ENCODE measurements at regions not wholly inside any gene's neighbourhood (a gene's known extent, or its start where the extent isn't known, plus 50 kb on each side); places are given as distances from the start of the nearest gene placed in this dataset.

- no peak overlapping the region for H3K27ac ChIP-seq (ENCODE audit: insufficient read depth, low read length)
- no peaks in the 10 kb centered on the region for H3K27me3 ChIP-seq (ENCODE audit: control insufficient read depth, insufficient read depth, low read length)
- no peaks in the 10 kb centered on the region for H3K79me2 ChIP-seq (ENCODE audit: control insufficient read depth, insufficient read depth, low read length)
- H3K4me1 ChIP-seq (ENCODE audit: control insufficient read depth, extremely low read depth, insufficient read depth, low read length), result no peaks in the 10 kb centered on the region
- no peak for DNase-seq (ENCODE audit: low read depth in 2 of 2)
- no peaks in the 10 kb centered on the region for H4K20me1 ChIP-seq (ENCODE audit: control insufficient read depth, extremely low read depth, insufficient read depth, low read length)
- H2AFZ ChIP-seq (ENCODE audit: low read length), result no peak overlapping the region
- no peak for TF ChIP-seq EZH2 (IDR thresholded peaks at IDR 0.05; ENCODE audit: low read length, missing control alignments)
- TF ChIP-seq, protein P1, sequence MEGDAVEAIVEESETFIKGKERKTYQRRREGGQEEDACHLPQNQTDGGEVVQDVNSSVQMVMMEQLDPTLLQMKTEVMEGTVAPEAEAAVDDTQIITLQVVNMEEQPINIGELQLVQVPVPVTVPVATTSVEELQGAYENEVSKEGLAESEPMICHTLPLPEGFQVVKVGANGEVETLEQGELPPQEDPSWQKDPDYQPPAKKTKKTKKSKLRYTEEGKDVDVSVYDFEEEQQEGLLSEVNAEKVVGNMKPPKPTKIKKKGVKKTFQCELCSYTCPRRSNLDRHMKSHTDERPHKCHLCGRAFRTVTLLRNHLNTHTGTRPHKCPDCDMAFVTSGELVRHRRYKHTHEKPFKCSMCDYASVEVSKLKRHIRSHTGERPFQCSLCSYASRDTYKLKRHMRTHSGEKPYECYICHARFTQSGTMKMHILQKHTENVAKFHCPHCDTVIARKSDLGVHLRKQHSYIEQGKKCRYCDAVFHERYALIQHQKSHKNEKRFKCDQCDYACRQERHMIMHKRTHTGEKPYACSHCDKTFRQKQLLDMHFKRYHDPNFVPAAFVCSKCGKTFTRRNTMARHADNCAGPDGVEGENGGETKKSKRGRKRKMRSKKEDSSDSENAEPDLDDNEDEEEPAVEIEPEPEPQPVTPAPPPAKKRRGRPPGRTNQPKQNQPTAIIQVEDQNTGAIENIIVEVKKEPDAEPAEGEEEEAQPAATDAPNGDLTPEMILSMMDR (conservative IDR thresholded peaks at IDR 0.05 in 1 of 2, IDR thresholded peaks at IDR 0.05 in 1 of 2; ENCODE audit: low read depth in 1 of 2, low read length in 2 of 2), result no peak
- no peaks in the 10 kb centered on the region for H3K9me3 ChIP-seq (ENCODE audit: control insufficient read depth, insufficient read depth, low read depth, low read length)
- no peaks in the 10 kb centered on the region for H3K36me3 ChIP-seq (ENCODE audit: control insufficient read depth, insufficient read depth, low read length)
- no peak overlapping the region for H3K4me2 ChIP-seq (ENCODE audit: extremely low read depth, insufficient read depth, low read length)
- H3K4me3 ChIP-seq (replicated peaks in 1 of 4; ENCODE audit: control extremely low read depth in 1 of 4, insufficient read depth in 1 of 4, low read depth in 3 of 4, low read length in 4 of 4), result no peak overlapping the region
- H3K9ac ChIP-seq (ENCODE audit: insufficient read depth, low read length), result no peak overlapping the region
Measured at GRCh38 chr15:79167776-79168175, 77.2 kb upstream of the RASGRF1 start.

- H3K36me3 ChIP-seq (ENCODE audit: control insufficient read depth, insufficient read depth, low read length), result no peaks in the 10 kb centered on the region
- no peak for DNase-seq (ENCODE audit: low read depth in 2 of 2)
- H3K9me3 ChIP-seq (ENCODE audit: control insufficient read depth, insufficient read depth, low read depth, low read length), result no peaks in the 10 kb centered on the region
- no peaks in the 10 kb centered on the region for H3K79me2 ChIP-seq (ENCODE audit: control insufficient read depth, insufficient read depth, low read length)
- no peaks in the 10 kb centered on the region for H3K4me1 ChIP-seq (ENCODE audit: control insufficient read depth, extremely low read depth, insufficient read depth, low read length)
- no peaks in the 10 kb centered on the region for H4K20me1 ChIP-seq (ENCODE audit: control insufficient read depth, extremely low read depth, insufficient read depth, low read length)
- H3K4me3 ChIP-seq (replicated peaks in 1 of 4; ENCODE audit: control extremely low read depth in 1 of 4, insufficient read depth in 1 of 4, low read depth in 3 of 4, low read length in 4 of 4), result no peak overlapping the region
- no peak overlapping the region for H2AFZ ChIP-seq (ENCODE audit: low read length)
- H3K4me2 ChIP-seq (ENCODE audit: extremely low read depth, insufficient read depth, low read length), result no peak overlapping the region
- TF ChIP-seq EZH2 (IDR thresholded peaks at IDR 0.05; ENCODE audit: low read length, missing control alignments), result no peak
- TF ChIP-seq, protein P1 (conservative IDR thresholded peaks at IDR 0.05 in 1 of 2, IDR thresholded peaks at IDR 0.05 in 1 of 2; ENCODE audit: low read depth in 1 of 2, low read length in 2 of 2), result no peak
- no peak overlapping the region for H3K27ac ChIP-seq (ENCODE audit: insufficient read depth, low read length)
- no peak overlapping the region for H3K9ac ChIP-seq (ENCODE audit: insufficient read depth, low read length)
- H3K27me3 ChIP-seq (ENCODE audit: control insufficient read depth, insufficient read depth, low read length), result no peaks in the 10 kb centered on the region
Measured at GRCh38 chr15:79166311-79166955, 75.9 kb upstream of the RASGRF1 start.

- Histone ChIP-seq H3K27ac (ENCODE audit: insufficient read depth, low read length) (no peak overlapping the region), H3K79me2 (ENCODE audit: control insufficient read depth, insufficient read depth, low read length) (no peaks in the 10 kb centered on the region), H3K4me3 (replicated peaks in 1 of 4; ENCODE audit: control extremely low read depth in 1 of 4, insufficient read depth in 1 of 4, low read depth in 3 of 4, low read length in 4 of 4) (no peak overlapping the region), H3K27me3 (ENCODE audit: control insufficient read depth, insufficient read depth, low read length) (no peaks in the 10 kb centered on the region), H3K9ac (ENCODE audit: insufficient read depth, low read length) (no peak overlapping the region), H3K4me2 (ENCODE audit: extremely low read depth, insufficient read depth, low read length) (no peak overlapping the region), H3K4me1 (ENCODE audit: control insufficient read depth, extremely low read depth, insufficient read depth, low read length) (no peaks in the 10 kb centered on the region), H3K9me3 (ENCODE audit: control insufficient read depth, insufficient read depth, low read depth, low read length) (no peaks in the 10 kb centered on the region), H4K20me1 (ENCODE audit: control insufficient read depth, extremely low read depth, insufficient read depth, low read length) (no peaks in the 10 kb centered on the region), H2AFZ (ENCODE audit: low read length) (no peak overlapping the region), H3K36me3 (ENCODE audit: control insufficient read depth, insufficient read depth, low read length) (no peaks in the 10 kb centered on the region)
- no peak for DNase-seq (ENCODE audit: low read depth in 2 of 2)
- TF ChIP-seq, protein P1 (conservative IDR thresholded peaks at IDR 0.05 in 1 of 2, IDR thresholded peaks at IDR 0.05 in 1 of 2; ENCODE audit: low read depth in 1 of 2, low read length in 2 of 2), result no peak
- no peak for TF ChIP-seq EZH2 (IDR thresholded peaks at IDR 0.05; ENCODE audit: low read length, missing control alignments)
Measured at GRCh38 chr15:79164465-79164864, 73.9 kb upstream of the RASGRF1 start.
